HG03571 (cell line): ENCODE measurements at regions not wholly inside any gene's neighbourhood (a gene's known extent, or its start where the extent isn't known, plus 50 kb on each side); places are given as distances from the start of the nearest gene placed in this dataset.
A peak's percentile ranks its signal among the peaks of the same experiment; 100 is the strongest.

Experiments
- ATAC-seq: cut with Tn5 transposase; IDR thresholded peaks from one replicate; pipeline ENCODE4 v1.9.1; 2021; ENCODE audit not compliant: unreplicated experiment

DNA sequence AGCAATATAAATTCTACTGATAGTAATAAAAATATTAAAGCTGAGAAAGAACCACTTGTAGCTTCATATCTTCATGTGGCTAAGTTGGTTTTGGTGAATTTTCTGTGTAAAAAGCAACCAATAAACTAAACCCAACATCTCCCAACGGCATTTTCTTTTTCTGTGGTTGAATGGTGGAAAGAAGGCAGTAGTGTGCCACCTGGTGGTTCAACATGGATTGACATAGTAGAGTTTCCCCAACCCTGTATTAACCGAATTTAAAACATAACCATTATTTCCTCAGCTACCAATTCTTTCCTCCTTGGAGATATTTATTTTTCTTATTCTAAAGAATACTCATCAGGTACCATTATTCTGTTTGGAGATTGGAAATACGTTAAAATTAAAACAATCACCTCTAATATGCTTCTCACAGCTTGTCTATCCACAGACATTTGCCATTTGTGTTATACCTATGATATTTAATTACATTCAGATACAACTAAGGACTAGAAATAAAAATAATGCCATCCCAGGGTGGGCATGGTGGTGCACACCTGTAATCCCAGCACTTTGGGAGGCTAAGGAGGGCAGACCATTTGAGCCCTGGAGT is 117.1 kb upstream of the EEF1E1 start:
- peak; percentile 86 for ATAC-seq

DNA sequence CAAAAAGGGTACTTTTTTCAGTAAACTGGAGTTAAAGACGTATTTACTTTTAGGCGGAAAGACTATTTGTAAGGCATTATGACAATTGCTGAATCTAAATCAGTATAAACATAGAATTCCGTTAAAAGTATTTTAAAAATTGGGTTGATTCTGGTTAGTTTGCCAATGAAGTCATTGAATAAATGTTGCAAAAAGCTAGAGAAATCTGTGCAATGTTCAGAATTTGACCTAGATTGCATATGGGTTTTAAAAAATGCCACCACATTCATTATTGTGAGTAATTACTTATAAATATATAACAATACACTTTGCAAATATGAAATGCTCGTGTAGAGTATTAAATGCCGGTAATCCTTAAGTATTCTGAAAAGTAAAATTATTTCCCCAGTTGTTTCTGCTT is 116.5 kb upstream of the EEF1E1 start:
- ATAC-seq: no peak

DNA sequence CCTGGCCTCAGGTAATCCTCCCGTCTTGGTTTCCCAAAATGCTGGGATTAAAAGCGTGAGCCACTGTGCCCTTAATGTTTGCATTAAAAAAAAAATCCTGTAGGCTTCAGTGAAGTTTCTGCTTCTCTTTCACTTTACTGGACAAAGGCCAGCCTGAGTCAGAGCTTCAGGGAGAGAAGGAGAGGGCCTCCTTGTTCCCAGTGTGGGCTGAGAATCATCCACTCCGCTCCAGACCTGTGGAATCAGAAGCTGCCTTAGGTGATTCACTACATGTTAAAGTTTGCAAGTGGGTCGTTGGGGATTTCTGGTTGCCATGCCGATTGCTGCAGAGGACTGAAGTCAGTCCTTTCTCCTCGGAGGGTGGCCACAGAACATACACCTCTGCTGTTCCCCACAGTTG is 113.3 kb upstream of the EEF1E1 start:
- no peak for ATAC-seq

DNA sequence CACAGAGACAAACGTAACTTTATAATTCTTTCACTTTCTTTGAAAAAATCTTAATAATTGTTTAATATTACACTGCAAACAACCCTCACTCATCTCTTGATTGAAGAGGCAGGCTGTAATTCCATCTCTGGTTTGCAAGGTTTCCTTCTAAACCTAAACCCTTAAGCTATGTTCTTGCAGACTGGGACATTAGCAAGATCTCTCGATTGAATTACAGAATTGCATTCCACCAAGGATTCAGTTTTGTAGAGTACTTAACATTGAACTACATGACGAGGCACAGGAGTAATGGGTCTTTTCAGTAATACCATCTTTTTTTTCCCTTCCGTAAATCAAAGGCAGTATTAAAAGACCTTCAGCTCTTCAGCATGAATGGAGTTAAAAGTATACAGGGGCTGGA is 111.6 kb upstream of the EEF1E1 start:
- ATAC-seq: no peak

DNA sequence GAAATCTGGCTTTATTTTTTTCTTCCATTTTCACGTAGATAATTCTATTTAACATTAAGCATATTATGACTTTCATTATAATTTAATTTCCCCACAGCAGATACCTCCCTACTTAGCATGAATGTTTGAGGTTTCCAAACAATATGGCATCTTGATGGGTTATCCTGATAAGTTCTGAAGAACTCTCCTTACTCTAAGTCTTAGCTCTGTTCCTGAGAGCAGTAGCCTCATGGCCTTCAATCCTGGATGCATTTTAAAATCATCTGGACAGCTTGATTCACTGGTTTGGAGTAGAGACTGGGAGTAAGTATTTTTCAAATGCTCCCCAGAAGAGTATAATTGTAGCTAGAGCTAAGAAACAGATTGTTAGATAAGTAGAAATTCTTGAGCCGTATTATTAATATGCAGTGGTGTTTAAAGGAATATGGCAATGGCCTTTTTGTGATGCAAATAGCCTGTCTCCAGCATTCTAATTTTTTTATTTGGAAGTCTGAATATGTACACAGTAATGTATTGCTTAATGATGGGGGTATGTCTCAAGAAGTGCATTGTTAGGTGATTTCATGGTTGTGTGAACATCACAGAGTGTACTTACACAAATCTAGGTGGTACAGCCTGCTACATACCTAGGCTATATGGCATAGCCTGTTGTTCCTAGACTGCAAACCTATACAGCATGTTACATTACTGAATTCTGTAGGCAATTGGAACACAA is 110.5 kb upstream of the EEF1E1 start:
- ATAC-seq: no peak

DNA sequence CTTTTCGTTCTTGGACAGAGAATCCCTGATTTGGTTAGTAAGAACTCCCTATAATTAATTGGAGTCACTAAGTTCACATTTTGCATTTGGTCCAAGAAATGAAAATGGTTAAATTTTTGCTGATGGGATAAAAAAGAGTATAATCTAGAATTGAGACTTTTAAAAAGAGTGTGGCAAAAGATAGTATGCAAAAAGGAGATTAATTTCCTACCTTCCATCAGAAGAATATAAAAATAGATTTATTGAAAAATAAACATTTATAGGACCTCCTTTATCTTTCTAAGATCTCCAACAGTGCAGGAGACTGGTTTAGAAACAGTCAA is 105.5 kb upstream of the EEF1E1 start:
- ATAC-seq: no peak

DNA sequence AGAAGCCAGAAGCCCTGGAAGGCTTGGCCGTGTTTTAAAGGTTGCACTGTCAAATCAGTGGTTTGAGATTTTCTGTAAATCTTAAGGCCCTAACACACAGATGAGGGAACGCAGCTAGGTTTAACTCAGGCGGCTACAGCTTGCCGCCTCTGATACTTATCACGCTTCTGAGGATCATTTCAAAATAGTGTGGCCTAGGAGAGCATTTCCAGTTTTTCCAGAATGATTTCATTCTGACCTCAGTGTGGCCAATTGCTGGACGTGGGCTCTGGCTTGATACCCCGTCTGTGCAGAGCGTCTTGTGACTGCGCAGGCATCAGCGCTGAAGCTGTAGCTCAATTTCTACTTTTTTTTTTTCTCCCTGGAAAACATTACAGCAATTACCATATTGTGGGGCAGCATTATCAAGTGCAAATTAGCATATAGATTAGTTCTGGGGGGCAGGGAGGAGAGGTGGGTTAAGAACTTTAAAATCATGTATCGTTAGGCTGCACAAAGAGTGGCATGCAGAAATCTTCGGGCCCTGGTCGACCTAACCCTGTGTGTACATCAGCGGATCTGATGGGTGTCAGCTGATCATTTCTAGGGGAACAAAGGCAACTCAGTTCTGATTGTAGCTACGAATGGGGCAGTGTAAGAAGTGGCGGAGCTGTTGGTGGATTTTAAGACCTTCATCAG is 105.0 kb upstream of the EEF1E1 start:
- no peak for ATAC-seq

DNA sequence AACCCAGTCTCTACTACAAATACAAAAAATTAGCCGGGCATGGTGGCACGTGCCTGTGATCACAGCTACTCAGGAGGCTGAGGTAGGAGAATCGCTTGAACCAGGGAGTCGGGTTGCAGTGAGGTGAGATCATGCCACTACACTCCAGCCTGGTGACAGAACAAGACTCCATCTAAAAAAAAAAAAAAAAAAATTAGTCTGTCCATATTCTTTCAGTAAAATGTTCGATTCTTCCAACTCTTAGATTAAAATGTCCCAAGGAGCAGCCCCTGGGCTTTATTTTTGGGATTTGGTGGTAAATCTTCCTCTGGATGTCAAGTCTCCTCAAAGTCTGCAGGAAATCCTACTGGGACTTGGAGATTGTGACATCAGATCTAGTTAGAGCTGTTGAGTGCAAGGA is 101.0 kb upstream of the EEF1E1 start:
- no peak for ATAC-seq

DNA sequence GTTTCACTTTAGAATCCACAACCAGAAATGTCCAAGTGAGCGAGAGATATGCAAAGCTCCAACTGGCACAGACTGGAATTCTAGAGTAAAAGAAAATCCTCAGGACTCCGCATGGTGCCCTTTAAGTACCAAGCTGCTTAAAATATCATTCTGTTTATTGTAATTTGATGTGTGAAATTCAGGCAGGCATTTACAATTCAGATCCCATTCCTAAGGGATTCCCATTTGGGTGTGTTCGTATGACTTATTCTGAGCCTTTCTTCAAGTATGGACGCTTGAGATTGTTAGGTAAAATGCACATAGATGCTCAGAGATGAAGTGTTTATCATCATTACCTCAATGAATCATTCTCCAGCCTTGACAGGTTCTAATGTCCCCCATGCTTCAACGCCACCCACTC is 99.3 kb upstream of the EEF1E1 start:
- no peak for ATAC-seq

DNA sequence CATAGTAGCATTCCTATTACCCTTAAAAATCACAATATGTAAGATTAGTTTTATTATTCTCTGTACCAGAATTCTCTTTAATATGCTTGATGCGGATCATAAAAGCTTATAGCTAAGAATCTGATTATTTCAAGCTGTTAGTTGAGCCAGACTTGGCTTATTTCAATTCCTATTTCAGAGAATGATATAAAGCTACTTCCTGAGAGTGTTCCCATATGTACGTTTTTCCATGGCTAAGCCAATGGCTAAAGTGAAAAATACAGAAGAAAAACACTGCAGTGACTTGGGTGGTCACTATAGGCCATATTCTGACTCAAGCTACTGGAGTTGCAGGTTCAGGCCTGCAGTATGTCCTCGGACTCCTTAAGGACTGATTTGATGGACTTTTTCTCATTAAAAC is 97.9 kb upstream of the EEF1E1 start:
- ATAC-seq: no peak

DNA sequence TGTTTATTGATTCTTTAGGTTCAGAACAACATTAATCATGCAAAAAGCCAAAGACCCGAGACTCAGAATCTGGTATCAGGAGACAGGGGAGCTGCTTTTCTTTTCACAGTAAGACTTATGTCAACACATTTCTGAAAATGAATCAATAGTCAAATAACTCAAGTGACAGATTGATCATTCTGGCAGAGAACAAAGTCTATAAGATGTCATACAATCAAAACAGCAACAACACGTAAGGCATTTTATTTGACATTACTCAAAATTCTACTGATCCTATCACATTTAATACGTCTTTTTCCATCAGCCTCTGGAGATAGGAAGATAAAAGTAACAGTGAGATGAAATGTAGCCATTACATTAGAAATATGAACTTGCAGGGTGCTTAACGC is 93.4 kb upstream of the EEF1E1 start:
- ATAC-seq: no peak

DNA sequence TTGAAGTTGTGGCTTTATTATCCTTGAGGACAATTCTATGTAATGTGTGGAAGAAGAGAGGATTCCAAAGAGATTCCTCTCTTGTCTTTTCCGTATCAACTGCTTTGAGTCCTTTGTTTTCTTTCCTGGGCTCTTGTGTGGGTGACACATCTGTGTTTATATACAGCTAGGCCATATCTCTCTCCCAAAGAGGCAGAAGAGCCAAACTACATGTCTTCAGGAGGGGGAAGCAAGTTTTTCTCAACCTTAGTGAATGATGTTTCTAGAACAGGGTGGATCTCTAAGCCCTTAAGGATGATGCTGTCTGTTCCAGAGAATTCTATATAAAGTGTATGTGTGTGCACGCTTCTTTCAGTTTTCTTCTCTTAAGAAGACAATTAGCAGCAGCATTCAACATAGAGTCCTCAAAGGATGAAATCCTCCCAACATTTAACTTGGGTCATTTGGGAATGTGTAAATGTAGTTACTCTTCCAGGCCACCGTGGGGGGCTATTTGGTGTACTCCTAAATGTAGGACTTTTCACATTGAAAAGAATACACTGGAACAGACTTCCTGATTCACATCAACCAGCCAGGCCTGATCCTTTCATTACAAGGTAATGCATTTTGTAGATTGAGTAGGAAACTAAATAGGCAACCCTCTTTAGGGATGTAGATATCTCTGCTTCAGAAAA is 92.8 kb upstream of the EEF1E1 start:
- ATAC-seq: no peak

DNA sequence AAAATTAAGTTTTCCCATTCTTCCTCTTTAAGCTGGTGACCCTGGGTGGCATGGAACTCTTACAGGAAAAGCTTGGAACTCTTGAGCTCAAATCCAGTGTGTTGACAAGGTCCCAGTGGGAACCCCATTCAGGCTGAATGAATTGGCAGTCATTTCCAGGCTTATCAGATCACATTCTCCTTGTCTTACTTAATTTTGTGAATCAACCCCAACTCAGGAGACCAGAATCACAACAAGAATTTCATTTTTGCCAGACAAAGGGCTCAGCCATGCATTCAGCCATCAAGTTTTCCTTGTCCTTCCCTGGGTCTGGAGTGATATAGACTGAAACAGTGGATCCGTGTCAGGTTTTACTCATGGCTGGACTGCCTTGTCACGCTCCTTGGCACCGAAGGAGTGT is 92.1 kb upstream of the EEF1E1 start:
- no peak for ATAC-seq

DNA sequence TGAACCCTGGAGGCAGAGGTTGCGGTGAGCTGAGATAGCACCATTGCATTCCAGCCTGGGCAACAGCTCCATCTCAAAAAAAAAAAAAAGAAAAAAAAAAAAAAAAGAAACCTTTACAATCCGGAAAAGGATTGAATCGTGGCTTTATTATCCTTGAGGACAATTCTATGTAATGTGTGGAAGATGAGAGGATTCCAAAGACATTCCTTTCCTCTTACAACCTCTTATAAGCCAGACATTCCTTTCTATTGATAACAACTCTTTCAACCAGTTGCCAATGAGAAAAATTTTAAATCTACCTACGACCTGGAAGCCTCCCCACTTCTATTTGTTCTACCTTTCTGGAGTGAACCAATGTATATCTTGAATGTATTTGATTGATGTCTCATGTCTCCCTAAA is 91.2 kb upstream of the EEF1E1 start:
- no peak for ATAC-seq

DNA sequence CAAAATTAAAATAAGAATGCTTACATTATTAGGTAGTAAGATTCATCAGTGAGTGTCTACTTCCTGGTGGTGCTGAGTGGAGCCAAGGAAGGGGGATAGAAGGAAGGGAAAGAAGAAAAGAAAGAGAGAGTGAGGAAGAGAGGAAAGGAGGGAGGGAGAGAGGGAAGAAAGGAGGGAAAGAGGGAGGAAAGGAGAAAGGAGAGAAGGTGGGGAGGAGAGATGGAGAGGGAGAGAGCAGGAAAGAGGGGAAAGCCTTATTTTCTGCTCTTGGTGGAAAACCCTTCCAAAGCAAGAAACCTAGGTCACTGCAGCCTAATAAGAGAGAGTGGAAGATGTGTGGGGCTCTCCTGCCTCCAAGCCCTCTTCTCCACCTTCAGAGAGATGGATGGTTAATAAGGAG is 90.2 kb upstream of the EEF1E1 start:
- ATAC-seq: no peak

DNA sequence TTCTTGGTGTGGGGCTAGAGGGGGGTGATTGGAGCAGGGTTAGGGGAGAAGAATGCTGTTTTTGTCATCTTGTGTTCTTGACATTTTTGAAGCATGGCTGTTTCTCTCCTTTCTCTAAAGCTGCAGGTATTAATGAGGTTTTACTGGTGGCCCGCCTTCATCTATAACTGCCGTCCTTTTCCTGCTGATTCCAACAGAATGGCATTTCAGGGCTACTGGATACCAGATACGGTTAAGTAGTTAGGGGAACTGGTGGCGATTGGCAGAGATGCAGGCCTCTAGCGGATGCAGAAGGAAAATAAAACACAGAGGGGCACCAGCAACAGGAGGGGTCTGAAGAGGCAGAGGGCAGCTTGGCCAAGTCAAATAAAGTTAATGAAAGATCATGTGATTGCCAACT is 89.7 kb upstream of the EEF1E1 start:
- no peak for ATAC-seq

DNA sequence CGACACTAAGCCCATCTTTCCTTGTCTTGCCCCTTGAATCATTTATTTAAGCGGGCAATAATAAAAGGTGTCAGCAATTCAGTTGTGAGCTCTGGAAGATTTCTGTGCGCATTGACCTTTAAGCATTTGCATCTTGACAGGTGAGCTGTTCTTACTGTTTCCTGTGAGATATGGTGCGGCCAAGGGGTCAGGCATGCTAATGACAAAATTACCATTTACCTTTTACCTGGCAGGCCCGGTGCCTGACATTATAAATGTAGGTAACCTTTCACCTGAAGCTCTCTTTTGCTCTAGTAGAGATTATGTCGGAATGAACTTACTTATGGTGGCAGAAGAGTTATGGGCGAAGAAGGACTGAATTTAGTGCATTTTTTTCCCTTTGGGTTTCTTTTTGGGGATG is 89.3 kb upstream of the EEF1E1 start:
- no peak for ATAC-seq

DNA sequence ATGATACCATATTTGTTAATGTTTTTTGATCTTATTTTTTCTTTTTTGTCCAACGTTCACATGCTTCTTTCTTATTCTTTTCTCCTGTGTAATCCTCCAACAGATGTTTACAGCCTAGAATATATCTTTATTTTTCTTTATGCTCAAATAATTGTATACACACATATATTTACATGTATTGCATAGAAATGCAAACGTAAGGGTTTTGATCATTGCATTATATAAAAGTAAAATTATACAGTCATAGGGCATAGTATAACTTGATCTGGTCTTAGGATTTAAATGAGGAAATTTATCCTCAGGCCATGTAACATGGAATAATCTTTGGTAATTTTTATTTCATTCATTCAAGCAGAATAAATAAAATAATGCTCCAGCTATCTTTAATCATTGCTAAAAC is 84.9 kb upstream of the EEF1E1 start:
- ATAC-seq: no peak

DNA sequence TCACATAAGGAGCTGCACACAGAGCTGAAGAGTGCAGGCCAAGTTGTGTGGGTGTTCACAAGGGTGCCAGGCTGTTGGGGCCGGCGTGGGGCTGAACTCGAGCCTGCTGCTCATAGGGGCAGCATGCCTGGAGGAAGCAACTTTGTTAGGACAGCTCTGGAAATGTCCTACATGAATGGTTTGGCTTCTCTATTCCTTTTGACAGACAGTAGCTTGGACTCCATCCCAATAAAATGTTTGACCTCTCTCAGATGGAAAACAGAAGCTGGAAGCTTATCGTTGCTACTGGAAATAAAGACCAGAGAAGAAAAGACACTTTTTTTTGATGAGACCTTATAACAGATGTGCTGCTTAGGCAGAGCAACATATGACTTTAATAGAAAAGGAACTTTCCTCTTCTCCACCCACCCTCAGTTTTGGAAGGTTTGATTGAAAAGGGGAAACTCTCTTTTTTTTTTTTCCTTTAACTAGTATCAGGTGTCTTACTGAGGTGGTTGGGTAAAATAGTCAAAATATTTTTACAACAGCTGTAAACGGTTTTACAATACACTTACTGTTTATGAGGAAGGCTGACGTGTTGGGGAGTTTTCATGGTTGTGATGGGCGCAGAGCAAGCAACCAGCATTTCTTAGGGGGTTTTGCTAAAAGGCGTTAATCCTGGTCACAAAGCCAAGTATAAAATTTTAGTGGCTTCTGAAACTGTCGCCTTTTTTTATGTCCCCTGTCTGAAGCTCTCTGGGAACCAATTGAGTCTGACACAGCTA is 80.7 kb upstream of the EEF1E1 start:
- no peak for ATAC-seq

DNA sequence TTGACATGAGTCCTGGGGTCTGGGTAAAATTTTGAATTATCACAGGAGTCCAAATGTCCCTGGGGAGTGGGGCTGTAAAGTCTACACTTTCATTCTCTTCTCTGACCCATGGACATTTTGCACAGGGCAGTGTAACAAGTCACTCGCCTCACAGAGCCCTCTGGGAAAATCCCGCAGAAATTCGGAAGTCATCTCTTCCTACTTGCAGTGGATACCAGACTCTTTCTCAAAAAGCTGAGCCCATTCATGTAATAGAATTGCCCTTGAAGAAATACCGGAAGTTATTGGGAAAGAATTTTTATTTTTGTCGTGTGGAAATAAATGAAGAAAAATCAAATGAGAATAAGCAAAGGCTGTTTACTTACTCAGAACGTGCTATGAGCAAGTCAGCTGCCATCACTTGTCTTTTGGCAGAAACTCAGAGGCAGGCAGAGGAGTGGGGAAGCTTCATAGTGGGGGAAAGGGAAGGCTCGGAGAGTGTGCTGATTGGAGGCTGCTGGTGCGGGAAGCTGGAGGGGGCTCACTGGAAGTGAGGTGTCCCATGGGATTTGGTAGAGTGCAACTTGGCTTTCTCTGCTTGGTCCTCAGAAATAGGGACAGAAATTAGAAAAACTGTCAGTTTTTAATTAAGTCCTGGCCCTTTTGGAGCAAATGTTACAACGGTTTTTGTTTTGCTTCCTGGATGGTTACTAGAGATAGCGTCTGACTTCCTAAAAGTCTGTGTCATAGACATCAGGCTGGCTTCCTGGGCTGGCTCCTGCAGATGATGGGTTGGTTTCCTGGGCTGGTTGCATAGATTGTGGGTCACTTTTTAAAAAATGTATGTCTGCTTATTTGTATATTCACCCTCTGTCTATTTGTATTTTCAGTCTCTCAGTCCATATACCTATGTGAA is 79.8 kb upstream of the EEF1E1 start:
- ATAC-seq: no peak
